ENCODE measurements at regions not wholly inside any gene's neighbourhood (a gene's known extent, or its start where the extent isn't known, plus 50 kb on each side); places are given as distances from the start of the nearest gene placed in this dataset.

GRCh38 chr16:86777381-86777946 is 199.1 kb downstream of the FOXL1 start:
- no peak for TF ChIP-seq CTCF (IDR thresholded peaks at IDR 0.05)
- TF ChIP-seq POLR2A (IDR thresholded peaks at IDR 0.05), result no peak
